ENCODE measurements at regions not wholly inside any gene's neighbourhood (a gene's known extent, or its start where the extent isn't known, plus 50 kb on each side); places are given as distances from the start of the nearest gene placed in this dataset.

DNA sequence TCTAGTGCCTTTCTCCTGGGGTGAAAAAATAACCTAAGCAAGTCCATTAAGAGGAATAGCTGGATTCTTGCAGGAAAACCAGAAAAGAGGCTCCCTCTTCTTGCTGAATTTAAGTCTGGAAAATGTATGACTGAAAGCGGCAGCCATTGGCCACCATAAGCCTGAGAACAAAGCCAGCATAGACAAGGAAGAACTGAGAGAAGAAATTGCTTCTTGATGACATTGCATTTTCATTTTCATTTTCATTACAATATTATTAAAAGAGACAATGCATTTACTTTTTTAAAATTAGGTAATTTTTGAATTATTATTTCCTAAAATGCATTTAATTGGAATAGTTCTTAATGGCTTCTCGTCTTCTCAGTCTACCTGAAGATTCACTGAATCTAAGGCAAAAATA, 1157.5 kb upstream of the ZEB2 start:
- Histone ChIP-seq H3K4me3 (ENCODE audit: low read depth, low read length) (no peak overlapping the region), H3K36me3 (no peaks in the 10 kb centered on the region), H3K27ac (no peak overlapping the region), H3K27me3 (ENCODE audit: insufficient read depth, low read depth, severe bottlenecking) (no peaks in the 10 kb centered on the region), H3K9me3 (ENCODE audit: severe bottlenecking) (no peaks in the 10 kb centered on the region)
- DNase-seq = no peak
- TF ChIP-seq, protein P1, sequence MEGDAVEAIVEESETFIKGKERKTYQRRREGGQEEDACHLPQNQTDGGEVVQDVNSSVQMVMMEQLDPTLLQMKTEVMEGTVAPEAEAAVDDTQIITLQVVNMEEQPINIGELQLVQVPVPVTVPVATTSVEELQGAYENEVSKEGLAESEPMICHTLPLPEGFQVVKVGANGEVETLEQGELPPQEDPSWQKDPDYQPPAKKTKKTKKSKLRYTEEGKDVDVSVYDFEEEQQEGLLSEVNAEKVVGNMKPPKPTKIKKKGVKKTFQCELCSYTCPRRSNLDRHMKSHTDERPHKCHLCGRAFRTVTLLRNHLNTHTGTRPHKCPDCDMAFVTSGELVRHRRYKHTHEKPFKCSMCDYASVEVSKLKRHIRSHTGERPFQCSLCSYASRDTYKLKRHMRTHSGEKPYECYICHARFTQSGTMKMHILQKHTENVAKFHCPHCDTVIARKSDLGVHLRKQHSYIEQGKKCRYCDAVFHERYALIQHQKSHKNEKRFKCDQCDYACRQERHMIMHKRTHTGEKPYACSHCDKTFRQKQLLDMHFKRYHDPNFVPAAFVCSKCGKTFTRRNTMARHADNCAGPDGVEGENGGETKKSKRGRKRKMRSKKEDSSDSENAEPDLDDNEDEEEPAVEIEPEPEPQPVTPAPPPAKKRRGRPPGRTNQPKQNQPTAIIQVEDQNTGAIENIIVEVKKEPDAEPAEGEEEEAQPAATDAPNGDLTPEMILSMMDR (IDR thresholded peaks at IDR 0.05; ENCODE audit: low read depth, low read length) = no peak

DNA sequence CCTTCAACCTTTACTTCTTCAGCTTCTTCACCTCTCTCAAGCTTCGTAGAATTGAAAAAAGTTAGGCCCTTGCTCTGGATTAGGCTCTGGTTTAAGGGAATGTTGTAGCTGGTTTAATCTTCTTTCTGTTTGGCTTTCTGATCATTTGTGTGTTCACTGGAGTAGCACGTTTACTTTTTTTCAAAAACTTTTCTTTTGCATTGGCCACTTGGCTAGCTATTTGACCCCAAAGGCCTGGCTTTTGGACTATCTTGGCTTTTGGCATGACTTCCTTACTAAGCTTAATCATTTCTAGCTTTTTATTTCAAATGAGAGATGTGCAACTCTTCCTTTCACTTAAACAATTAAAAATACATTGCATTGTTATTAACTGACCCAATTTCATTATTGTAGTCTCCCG, 1154.8 kb upstream of the ZEB2 start:
- TF ChIP-seq, protein P1 (IDR thresholded peaks at IDR 0.05; ENCODE audit: low read depth, low read length) = no peak
- Histone ChIP-seq H3K27me3 (ENCODE audit: insufficient read depth, low read depth, severe bottlenecking) (no peaks in the 10 kb centered on the region), H3K4me3 (ENCODE audit: low read depth, low read length) (no peak overlapping the region), H3K27ac (no peak overlapping the region), H3K9me3 (ENCODE audit: severe bottlenecking) (no peaks in the 10 kb centered on the region), H3K36me3 (no peaks in the 10 kb centered on the region)
- DNase-seq = no peak

DNA sequence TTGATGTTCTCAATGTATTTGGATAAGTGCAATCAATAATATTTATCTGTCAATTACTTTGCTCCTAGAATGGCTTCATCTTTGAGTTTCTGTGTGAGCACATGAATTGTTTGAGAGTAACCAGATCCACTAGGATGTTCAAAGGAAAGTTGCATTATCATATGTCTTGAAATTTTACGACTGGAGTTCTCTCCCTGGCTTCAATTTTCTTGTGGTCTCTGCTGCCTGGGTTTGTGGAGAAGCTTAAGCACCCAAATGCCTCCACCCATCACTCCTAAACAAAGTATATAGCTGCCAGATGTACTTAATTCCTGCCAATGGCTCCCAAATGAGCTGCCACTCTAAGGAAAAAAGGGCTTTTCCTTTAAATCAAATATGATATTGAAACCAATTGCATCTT, 1149.4 kb upstream of the ZEB2 start:
- Histone ChIP-seq H3K27ac (no peak overlapping the region), H3K27me3 (ENCODE audit: insufficient read depth, low read depth, severe bottlenecking) (no peaks in the 10 kb centered on the region), H3K36me3 (no peaks in the 10 kb centered on the region), H3K4me3 (ENCODE audit: low read depth, low read length) (no peak overlapping the region), H3K9me3 (ENCODE audit: severe bottlenecking) (no peaks in the 10 kb centered on the region)
- TF ChIP-seq, protein P1 (IDR thresholded peaks at IDR 0.05; ENCODE audit: low read depth, low read length) = no peak
- no peak for DNase-seq

DNA sequence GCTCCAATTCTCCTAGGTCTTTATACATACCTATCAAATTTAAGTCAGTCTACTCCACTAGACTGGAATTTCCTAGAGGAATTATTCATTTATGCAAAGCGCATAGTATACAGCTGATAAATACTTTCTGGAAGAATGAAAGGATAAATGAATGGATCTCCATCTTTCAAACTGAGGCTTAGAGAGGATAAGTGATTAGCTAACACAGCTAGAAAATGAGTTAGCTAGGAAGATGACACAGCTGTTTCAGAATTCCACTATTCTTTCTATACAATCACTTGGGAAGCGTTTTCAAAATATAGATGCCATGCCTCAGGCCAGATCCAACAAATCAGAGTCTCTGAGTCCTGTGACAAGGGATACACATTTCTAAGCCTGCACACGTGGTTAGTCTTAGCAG, 1146.6 kb upstream of the ZEB2 start:
- no peaks in the 10 kb centered on the region for H3K9me3 ChIP-seq (ENCODE audit: severe bottlenecking)
- TF ChIP-seq, protein P1 (IDR thresholded peaks at IDR 0.05; ENCODE audit: low read depth, low read length) = no peak
- H3K4me3 ChIP-seq (ENCODE audit: low read depth, low read length) = no peak overlapping the region
- H3K36me3 ChIP-seq = no peaks in the 10 kb centered on the region
- H3K27ac ChIP-seq = no peak overlapping the region
- H3K27me3 ChIP-seq (ENCODE audit: insufficient read depth, low read depth, severe bottlenecking) = no peaks in the 10 kb centered on the region
- DNase-seq = no peak

DNA sequence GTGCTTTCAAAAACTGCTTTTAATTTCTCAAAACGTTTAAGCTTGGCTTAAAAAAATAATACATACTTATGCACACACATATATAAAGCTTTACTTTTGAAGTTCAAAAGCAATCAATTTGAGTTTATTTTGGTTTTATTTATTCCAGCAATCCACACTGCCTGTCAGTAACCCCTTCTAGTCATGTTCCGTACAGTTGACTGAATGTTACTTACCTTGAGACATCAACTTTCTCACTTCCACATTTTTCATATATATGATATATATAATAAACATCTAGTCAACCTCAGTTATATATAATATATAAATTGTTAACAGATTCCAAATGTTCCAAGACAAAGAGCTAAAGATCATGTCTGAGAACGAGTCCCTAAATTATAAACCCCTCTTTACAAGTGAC, 1137.3 kb upstream of the ZEB2 start:
- TF ChIP-seq, protein P1 (IDR thresholded peaks at IDR 0.05; ENCODE audit: low read depth, low read length) = no peak
- Histone ChIP-seq H3K36me3 (no peaks in the 10 kb centered on the region), H3K27ac (no peak overlapping the region), H3K4me3 (ENCODE audit: low read depth, low read length) (no peak overlapping the region), H3K9me3 (ENCODE audit: severe bottlenecking) (no peaks in the 10 kb centered on the region), H3K27me3 (ENCODE audit: insufficient read depth, low read depth, severe bottlenecking) (no peaks in the 10 kb centered on the region)
- no peak for DNase-seq

DNA sequence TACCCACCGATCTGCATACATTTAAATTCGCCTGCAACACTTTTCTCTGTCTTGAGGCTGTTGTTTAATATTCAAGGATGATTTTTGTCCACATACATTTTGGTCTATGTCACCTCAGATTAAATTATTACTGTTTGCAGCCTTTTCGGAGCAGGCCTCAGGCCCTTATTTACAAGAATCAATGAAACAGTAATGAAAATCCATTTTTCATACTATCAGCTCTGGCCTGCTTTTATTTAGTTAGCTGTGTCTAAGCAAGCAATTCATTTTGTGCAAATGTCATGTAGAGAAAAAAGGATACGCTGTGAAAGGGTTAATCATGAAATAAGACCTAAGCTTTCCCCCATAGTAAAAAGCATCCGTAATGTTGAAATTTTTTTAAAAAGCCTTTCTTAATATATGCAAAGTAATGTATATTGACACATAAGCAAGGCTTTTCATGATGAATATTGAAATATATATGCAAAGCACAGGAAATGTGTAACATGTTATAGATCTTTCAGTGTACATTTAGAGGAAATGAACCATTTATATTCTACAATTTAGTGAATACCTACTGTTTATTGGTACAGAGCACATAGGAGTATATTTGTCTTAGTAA, 1135.3 kb upstream of the ZEB2 start:
- H3K27ac ChIP-seq = no peak overlapping the region
- H3K27me3 ChIP-seq (ENCODE audit: insufficient read depth, low read depth, severe bottlenecking) = no peaks in the 10 kb centered on the region
- H3K4me3 ChIP-seq (ENCODE audit: low read depth, low read length) = no peak overlapping the region
- H3K36me3 ChIP-seq = no peaks in the 10 kb centered on the region
- no peaks in the 10 kb centered on the region for H3K9me3 ChIP-seq (ENCODE audit: severe bottlenecking)
- TF ChIP-seq, protein P1 (IDR thresholded peaks at IDR 0.05; ENCODE audit: low read depth, low read length) = no peak
- DNase-seq = no peak

Data from WERI-Rb-1 (cell line).